ENCODE measurements at regions not wholly inside any gene's neighbourhood (a gene's known extent, or its start where the extent isn't known, plus 50 kb on each side); places are given as distances from the start of the nearest gene placed in this dataset.
A peak's percentile ranks its signal among the peaks of the same experiment; 100 is the strongest.

GRCh38 chr2:15747603-15748471 is 156.2 kb downstream of the DDX1 start (continued):
- TF ChIP-seq EZH2 (IDR thresholded peaks at IDR 0.05; ENCODE audit: low read depth, low read length, severe bottlenecking): no peak
- TF ChIP-seq RBBP5 (IDR thresholded peaks at IDR 0.05; ENCODE audit: borderline replicate concordance, low read depth, low read length): peak; percentile 97; the same call in 1 of the 2 replicates
- no peak for TF ChIP-seq CBX5 (IDR thresholded peaks at IDR 0.05; ENCODE audit: low read depth, low read length)
- TF ChIP-seq SUZ12 (IDR thresholded peaks at IDR 0.05; ENCODE audit: low read length): no peak
- no peak for TF ChIP-seq JUN (IDR thresholded peaks at IDR 0.05; ENCODE audit: low read depth, low read length)
- no peak for TF ChIP-seq TBP (IDR thresholded peaks at IDR 0.05; ENCODE audit: low read depth, low read length)
- TF ChIP-seq RFX5 (IDR thresholded peaks at IDR 0.05; ENCODE audit: borderline replicate concordance, low read depth, low read length): no peak
- no peak for TF ChIP-seq EGR1 (IDR thresholded peaks at IDR 0.05; ENCODE audit: borderline replicate concordance, low read depth, low read length)
